GM18520 (cell line): ENCODE measurements at regions not wholly inside any gene's neighbourhood (a gene's known extent, or its start where the extent isn't known, plus 50 kb on each side); places are given as distances from the start of the nearest gene placed in this dataset.

ENCODE experiments used
- ATAC-seq: cut with Tn5 transposase; IDR thresholded peaks from one replicate; pipeline ENCODE4 v1.9.1; 2021; ENCODE audit not compliant: unreplicated experiment

GRCh38 chr1:200319148-200319547 is 90.7 kb downstream of the ZNF281 start:
- ATAC-seq: no peak

GRCh38 chr1:200317236-200317635 is 92.6 kb downstream of the ZNF281 start:
- ATAC-seq: no peak

- no peak for ATAC-seq
Observed at GRCh38 chr1:200316148-200316803, 93.6 kb downstream of the ZNF281 start.

- no peak for ATAC-seq
Observed at GRCh38 chr1:200314085-200314750, 95.6 kb downstream of the ZNF281 start.

- ATAC-seq: no peak
Observed at GRCh38 chr1:200311256-200311655, 98.6 kb downstream of the ZNF281 start.

GRCh38 chr1:200310824-200311223 is 99.0 kb downstream of the ZNF281 start:
- no peak for ATAC-seq

GRCh38 chr1:200307755-200308066 is 102.1 kb downstream of the ZNF281 start:
- ATAC-seq: no peak

GRCh38 chr1:200306944-200307754 is 102.7 kb downstream of the ZNF281 start:
- no peak for ATAC-seq

GRCh38 chr1:200305806-200306205 is 104.0 kb downstream of the ZNF281 start:
- ATAC-seq: peak; percentile 36

- no peak for ATAC-seq
Observed at GRCh38 chr1:200304171-200304570, 105.7 kb downstream of the ZNF281 start.

- no peak for ATAC-seq
Observed at GRCh38 chr1:200302921-200303290, 106.9 kb downstream of the ZNF281 start.

GRCh38 chr1:200302192-200302920 is 107.5 kb downstream of the ZNF281 start:
- peak; percentile 53 for ATAC-seq

- ATAC-seq: no peak
Observed at GRCh38 chr1:200301152-200301551, 108.7 kb downstream of the ZNF281 start.

- ATAC-seq: no peak
Observed at GRCh38 chr1:200299571-200299970, 110.3 kb downstream of the ZNF281 start.

- ATAC-seq: no peak
Observed at GRCh38 chr1:200298242-200298641, 111.6 kb downstream of the ZNF281 start.

- ATAC-seq: no peak
Observed at GRCh38 chr1:200296091-200296661, 113.7 kb downstream of the ZNF281 start.

- ATAC-seq: no peak
Observed at GRCh38 chr1:200294241-200294640, 115.6 kb downstream of the ZNF281 start.

GRCh38 chr1:200292699-200293098 is 117.1 kb downstream of the ZNF281 start:
- no peak for ATAC-seq

GRCh38 chr1:200291106-200291505 is 118.7 kb downstream of the ZNF281 start:
- ATAC-seq: no peak

GRCh38 chr1:200290010-200290685 is 119.7 kb downstream of the ZNF281 start:
- ATAC-seq: no peak

GRCh38 chr1:200288226-200288625 is 121.6 kb downstream of the ZNF281 start:
- no peak for ATAC-seq
